Cerebellar cortex (tissue), 1 donor: ENCODE measurements at regions not wholly inside any gene's neighbourhood (a gene's known extent, or its start where the extent isn't known, plus 50 kb on each side); places are given as distances from the start of the nearest gene placed in this dataset.
A peak's percentile ranks its signal among the peaks of the same experiment; 100 is the strongest.

Source experiments
- DNase-seq: peaks from one replicate; pipeline ENCODE4 v3.0.0-alpha.2; 2015; ENCODE audit warnings: low spot score

DNA sequence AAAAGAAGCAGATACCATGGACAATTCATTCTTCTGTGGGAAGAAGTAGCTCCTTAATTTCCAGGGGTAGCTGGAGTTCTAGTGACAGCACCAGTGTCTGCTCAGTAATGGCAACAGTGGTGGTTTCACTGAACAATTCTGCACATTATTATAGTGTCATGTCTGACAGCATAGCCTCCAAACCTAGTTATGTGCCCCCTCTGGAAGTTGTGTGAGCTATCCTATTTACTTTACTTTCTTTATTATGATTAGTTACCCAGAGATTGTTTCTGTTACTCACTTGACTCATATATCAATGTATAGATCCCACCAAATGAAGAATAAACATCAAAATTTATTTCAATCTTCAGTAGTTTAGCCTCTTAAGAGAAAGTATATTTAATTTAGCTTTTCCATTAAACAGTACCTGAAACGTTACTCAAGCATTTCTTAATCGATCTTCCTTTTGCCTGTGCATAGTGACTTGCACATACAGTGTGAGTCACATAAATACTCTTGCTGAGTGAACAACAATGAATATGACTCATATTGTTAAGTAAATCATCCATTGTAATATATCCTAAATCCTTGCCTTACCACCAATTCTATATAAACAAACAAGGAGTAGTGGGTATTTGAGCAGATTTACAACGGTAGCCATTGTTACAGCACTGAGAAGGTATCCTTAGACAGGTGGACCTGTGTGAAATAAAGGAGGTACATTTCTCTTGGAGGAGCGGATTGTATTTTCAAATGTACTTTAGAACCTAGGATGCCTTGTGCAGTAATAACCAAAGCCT, 534.7 kb downstream of the ANKRD50 start:
- no peak for DNase-seq

DNA sequence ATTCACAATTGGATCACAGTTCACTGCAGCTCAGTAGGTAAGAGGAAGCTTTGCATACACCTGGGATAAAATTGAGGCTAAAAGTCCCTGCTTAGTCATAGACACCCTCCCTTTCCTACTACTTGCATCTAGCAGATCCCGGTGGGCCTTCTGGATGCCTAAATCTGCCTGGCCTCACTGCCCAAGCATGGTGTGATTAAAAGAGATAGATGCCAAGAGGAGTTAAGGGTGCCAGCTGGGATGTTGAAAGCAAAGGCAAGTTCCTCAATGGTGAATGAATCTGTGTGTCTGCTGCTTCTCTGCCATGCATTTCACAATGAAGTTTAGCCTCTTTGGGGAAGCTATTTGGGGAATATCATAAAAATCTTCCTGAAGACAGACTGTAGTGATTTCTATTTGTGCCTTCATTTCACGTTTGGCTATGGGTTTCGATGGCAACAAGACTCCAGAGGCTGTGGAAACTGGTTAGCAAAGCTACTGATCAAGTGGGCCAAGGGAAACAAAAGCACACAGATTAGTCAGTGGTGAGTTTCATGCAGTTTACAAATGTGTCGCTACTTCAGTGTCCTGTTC, 534.0 kb downstream of the ANKRD50 start:
- DNase-seq = no peak

DNA sequence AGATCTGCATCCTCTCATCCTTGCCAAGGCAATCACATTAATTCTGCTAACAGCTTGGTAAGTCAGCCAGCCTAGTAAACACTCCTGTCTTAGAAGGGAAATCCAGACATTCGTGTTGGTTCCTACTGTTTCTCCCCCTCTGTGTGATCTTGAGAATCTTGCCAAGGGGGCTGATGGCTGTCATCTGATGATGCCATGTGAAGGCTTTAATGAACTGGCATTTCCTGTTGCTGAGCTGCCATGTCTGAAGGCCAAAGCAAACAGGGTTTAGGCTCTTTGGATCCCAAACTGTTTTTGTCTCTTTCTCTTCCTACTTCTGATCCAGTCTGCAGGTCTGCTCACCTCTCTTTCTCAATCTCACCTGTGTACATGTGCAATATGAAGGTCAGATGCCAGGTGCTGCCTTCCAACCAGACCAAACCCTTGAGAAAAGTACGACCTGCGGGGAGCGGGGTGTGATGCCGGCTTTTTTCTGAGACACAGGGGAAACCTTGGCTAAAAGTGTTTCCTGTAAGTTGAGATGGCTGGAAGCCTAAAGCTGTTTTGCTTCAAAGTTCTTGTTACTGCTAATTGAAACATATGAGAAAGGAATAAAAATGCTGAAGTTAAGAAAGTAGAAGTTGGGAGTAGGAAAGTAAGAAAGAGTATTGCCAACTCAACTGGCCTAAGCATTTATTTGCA, 532.9 kb downstream of the ANKRD50 start:
- DNase-seq = no peak

DNA sequence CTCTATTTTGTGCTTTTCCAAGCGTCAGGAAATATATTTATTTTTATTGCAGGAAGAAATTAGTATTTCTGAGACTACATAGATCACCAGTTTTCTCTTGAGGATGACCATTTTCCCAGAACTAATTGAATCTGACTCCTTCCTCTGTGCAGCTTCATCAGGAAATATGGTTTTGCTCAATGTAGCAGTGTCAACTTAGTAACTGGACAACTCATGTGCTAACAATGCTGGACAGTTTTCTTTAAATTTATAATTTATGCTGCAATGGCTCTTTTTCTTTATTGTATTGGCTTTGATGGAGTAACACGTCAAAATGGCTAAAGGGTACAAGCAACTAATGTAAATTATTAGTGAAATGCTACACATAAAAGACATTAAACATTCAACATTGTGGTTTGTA, 531.5 kb downstream of the ANKRD50 start:
- DNase-seq = no peak

DNA sequence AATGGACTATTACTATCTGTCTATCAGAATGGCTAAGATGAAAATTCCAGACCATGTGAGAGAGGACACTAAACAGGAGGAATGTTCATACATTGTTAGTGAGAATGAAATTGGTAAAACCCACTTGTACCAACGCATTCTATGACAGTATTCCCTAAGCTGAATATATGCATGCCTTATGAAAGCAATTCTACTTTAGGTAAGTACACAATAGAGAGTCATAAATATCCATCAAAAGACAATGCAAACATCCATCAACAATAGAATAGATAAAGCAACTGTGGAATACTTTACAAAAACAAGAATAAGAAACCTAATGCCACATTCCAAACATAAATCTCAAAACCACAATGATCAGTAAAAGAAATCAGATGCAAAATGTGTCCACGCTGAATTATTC, 529.3 kb downstream of the ANKRD50 start:
- DNase-seq = no peak

DNA sequence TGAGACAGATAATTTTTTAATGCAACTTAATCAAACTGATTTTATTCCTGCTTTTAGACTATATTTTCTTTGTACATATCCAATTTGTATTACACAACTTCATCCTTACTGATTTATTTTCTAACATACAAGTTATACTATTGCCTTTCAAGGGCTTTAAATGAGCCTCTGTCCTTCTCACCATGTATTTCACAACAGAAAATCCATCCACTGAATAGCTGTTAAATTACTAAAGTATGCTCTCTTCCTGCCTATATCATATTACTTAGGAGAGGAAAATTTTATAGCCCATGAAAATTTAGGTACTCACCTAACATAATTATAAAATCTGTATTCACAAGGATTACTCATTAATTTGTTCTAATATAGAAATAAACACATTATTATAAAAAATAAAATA, 528.6 kb downstream of the ANKRD50 start:
- DNase-seq = no peak

DNA sequence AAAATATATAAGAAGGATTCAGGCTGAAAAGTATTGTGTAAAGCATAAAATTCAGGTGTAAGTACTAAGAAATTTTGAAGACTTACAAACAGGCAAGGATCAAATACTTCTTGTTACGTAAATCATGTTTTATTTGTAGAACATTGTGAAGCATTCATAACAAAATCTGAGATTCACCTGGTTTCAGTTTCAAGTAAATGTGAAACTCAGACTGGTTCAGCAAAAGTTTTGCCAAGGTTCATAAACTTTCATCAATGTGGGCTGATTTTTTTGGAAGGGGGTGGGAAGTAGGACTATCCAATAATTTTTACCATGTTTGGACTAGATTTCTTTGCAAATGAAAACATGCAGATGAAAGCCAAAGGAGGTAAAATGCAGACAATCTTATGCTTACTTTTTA, 527.7 kb downstream of the ANKRD50 start:
- DNase-seq = no peak

DNA sequence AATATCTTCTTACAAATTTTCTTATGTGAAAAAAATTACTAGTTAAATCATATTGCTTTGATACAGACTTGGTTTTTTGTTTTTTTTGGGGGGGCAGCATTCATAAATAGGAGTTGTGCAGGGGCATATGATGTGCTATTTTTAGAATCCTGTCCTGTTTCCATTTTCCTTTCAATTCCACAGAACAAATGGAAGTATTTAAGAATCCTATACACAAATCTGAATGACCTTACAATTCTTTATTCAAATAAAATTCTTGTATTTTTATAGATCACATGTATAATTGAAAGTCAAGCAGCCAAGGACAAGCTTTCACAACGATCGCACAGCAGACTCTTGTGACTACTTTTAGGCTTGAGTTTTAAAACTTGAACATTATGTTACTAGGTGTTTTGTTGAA, 523.9 kb downstream of the ANKRD50 start:
- DNase-seq = no peak

DNA sequence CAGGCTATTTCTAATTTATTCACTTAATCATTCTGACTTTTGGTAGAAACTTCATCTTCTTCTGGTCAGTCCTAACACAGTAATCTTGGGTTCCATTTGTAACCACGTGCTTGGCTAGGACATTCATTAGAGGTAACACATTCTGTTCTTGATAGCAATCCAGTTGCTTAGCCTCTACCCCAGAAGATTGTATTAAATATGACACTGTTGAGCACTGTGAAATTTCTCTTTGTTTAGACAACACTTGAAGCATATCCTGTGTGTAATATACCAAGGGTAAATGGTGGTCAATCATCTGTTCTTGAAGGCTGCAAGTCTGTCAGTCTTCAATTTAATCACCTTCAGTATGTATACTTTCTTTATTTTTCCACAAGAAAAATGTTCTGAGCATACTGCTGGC, 523.0 kb downstream of the ANKRD50 start:
- no peak for DNase-seq

DNA sequence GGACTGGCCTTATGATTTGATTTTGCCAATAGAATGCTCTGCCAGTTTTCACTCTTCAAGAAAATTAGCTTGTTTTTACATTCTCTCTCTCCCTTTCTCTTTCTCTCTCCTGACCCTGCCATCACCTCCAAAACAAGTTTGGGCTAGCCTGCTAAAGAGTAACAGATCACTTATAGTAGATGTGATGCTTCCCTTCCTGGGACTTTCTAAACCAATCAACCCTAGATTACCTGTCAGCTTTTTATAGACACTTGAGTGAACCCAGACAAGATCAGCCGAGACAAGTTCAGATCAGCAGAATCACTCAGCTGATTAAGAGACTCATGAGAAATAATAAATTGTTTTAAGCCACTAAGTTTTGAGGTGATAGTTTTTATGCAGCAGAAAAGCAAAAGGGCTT, 521.2 kb downstream of the ANKRD50 start:
- no peak for DNase-seq

DNA sequence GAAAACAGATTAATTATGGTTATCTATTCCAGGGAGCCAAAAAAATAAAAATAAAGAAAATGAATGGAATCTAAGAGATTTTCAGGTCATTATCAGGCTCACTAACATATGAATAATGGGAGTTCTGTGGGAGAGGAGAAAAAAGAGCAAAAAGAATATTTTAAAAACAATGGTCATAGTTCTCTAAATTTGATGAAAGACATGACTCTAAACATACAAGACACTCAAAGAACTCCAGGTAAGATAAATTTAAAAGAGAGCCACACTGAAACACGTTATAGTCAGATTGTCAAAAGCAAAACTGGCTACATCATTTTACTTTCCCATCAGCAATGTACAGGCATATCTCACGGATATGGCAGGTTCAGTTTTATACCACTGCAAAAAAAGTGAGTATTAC, 520.0 kb downstream of the ANKRD50 start:
- no peak for DNase-seq

DNA sequence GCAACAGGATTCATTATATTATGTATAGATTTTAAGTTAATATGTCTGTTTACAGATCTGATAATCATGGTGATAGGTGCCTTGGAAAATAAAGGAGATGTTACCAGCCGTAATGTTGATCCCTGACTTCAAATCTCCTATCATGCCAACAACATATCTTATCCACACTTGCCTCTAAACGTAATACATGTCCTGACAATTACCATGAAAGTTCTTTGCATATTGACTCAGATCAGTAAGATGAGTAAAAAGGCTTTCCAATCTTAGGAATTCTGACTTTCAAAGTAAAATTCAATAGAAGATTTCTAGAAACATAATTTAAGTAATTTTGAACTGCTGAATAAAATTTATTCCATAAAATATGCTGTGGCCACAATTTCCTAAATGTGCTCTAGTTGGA, 513.3 kb downstream of the ANKRD50 start:
- DNase-seq = no peak

DNA sequence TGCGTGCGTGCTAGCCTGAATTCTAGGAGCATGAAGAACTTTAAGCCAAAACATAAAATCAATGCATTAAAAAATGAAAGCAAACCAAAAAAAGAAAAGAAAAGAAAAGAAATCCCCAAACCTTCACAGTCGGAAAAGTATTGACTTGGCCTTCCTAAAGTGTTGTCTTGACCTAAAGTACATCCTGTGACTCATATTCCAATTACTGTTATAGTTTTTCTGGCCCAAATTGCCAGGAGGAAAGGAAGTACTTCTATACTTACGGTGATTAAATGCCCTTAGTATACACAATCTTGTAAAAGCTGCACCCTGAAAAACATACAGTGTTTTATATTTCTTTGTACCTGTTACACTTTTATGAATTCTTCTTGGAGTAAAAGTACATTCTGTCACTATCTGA, 512.8 kb downstream of the ANKRD50 start:
- DNase-seq = no peak

DNA sequence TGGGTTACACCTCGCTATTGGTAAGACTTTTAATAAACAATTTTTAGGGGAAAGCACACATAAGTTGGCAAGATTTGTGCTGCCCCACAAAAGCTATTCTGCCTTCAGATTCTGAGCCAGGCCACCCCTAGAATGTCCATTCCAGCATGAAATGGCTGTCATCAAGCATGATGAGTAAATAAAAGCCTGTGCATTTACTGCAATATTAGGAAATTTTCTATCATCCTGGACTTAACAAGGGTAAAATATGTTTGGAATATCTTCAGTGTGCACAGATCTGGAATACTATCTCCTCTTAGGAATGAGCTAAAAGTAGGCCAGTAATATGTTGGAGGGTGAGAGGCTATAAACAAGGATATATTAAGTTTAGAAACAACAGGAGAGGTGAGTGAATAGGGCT, 510.9 kb downstream of the ANKRD50 start:
- no peak for DNase-seq

DNA sequence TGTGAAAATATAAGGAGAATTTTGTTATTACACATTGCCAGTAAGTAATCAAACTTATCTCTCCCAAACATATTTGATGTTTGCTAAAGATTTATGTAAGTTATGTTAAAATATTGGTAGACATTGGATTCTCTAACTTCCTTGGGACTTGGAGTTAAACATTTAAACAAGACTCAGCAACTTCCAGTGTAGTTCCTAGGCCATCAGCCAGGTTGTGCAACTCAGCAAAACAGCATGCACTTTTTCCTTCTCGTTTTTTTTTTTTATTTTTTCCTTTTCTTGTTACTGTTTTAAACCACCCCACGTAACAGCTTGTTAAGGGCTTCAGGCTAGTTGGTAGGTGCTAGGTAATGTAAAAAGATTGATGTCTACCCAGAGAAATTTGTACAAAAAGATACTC, 510.4 kb downstream of the ANKRD50 start:
- peak; percentile 9 for DNase-seq

DNA sequence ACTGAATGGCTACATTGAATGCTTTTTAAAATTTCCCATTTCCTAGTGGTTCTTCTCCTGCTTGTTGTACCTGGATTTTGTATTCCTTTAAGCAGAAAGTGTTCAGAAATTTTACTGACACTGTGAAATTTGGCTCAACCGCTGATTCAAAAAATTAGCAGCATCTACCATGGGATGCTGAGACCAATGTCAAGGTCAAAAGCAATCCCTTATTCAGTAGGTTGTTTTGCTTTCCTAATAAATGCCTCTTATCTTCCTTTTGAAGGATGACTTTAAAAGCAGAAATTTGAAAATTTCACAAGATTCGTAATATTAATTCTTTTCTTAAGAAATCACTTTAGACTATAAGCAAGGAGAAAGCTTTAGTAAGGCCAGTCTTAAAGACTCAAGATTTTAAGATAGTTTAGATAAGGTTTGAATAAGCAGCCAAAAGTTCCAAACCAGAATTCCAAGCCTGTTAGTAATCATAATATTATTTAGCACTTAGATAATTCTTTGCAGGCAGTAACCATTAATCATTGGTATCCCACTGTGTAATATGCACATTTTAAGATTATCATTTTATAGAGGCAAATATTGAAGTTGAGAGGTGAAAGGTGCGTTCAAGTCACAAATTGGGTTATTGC, 508.8 kb downstream of the ANKRD50 start:
- DNase-seq = no peak

DNA sequence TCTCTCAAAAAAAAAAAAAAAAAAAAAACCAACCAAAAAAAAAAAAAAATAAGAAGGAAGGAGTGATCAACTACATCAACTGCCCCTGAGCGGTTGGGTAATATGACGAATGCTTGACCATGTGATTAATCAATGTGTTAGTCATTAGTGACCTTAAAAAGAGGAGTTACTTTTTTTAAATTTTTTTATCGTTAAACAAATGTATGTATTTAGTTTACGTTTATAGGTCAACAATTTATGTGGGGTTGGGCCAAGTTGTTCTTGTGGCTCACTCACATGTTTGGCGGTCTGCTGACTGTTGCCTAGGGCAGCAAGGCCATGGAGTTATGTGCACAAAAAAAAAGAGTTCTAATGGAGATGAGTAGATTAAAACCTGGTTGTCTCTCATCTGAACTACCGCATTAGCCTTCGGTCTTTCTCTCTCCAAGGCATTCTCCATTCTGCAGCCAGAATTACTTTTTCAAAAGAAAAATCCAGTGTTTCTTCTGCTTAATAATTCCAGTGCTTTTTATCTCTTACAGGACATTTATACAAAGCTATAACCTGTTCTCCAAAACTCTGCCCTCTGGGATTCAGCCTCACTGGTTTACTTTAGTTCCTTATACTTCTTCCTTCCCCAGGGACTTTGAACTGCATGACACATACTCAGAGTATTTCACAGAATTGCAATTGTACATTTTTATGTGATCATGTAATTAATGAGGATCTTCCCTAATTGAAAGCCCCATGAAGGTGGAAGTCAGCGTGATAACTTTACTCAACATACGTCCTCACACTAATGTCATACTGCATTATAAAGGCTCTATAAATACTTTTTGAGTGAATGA, 505.5 kb downstream of the ANKRD50 start:
- DNase-seq = no peak

DNA sequence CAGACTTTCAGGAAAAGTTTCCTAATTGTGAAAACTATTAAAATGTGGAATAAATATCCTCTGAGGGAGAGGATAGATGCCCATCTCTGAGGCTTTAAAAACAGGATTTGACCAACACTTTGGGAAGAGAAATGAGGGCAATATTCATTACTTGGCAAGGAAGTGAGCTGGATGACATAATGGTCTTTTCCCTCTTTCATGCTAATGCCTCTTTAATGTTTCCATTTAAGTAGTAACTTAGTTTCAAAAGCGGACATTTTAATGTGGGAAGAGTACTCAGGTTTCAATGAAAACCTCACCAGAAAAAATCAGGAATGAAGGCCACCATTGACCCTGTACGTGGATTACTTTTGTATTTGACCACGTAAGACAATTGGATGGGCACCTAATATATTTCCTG, 503.3 kb downstream of the ANKRD50 start:
- no peak for DNase-seq

DNA sequence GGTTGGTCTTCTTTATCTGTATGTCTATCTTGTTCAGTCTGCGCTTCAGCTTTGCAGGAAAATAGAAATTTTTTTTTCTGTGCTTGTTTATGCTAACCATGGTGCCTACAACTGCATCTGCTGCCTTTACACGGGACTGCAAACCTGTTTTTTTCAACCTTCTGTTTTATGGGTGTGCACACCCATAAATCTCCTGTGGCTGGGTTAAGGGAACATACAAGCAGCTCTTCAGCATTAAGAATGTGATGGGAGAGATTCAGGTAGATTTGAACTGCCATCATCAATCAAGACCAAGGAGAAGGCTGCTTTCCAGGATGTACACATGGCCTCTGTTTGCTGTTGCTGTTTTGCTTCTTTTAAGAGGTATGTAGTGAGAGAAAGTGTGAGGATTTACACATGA, 502.9 kb downstream of the ANKRD50 start:
- DNase-seq = no peak

DNA sequence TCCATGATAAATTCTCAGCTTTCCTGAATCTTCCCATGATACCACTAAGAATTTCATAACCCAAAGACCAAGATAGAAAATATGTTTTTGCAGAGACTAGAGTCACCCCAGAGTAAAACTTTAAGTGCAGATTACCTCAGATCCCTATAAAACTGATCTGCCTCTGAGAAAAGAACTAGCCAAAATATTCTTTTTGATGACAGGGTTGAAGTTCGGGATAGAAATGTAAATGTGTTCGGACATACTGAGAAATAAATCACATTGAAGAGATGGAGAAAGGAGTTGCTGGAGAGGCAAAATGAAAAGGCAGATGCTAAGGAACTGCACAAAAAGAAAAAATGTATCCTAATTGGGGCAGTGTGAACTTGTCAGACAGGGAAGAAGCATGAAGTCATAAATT, 501.8 kb downstream of the ANKRD50 start:
- no peak for DNase-seq

DNA sequence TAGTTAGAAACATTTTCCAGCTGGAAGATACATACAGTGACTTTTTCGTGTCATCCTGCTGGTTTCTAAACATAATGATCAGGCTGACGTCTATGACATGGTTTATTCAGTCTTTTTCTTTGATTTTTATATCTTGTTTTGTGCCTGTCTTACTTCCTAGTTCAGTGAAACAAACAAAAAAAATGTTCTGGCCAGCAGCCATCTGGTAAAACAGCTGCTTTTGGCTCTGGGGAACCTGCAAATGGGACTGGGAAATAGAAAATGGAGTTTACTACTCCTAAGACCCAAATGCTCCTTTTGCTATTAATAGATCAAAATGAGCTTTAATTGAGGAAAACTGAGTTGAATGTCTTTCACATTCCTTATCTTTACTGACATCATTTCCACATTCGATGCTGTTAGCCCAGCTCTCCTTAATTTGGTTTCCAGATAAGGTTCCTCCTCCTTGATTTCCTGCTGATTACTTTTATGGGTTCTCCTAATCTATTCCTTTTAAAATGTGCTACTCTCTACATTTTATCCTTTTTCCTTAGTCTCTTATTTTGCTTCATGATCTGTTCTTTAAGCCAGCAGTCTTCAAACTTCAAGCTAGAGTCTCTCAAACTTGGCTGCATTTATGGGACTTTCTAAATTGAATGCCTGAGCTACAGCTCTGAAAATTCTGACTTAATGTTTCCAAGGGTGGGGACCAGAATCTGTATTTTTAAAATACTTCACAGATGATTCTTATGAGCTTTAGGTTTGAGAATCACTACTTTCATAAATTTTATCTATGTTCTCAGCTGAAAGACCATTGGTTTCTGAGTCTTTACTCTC, 499.5 kb downstream of the ANKRD50 start:
- no peak for DNase-seq
